ENCODE measurements at regions not wholly inside any gene's neighbourhood (a gene's known extent, or its start where the extent isn't known, plus 50 kb on each side); places are given as distances from the start of the nearest gene placed in this dataset.

DNA sequence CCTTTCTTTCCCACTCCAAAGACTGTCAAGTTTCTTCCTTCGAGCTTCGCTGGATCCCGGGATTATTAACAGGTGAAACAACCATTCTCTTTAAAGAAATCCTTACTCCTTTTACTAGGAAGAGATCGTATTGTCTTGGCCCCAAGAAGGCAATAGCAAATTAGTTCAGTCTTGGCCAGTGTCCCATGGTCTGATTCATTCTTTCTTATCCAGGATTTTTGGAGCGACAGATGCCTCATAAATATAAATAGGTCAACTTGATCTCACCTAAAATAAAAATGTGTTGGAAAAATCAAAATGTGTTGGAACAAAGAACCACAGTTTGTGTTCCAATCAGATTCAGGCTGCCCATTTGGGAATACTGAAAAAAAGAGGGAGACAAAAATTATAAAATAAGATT, 140.1 kb upstream of the TMEM108 start:
- Histone ChIP-seq H3K4me2 (ENCODE audit: insufficient read depth, low read length) (no peak overlapping the region), H2AFZ (ENCODE audit: low read length) (no peak overlapping the region), H3K36me3 (ENCODE audit: insufficient read depth, low read length) (no peaks in the 10 kb centered on the region), H3K27me3 (ENCODE audit: insufficient read depth, low read length) (no peaks in the 10 kb centered on the region), H3K4me3 (ENCODE audit: insufficient read depth, low read length) (no peak overlapping the region), H4K20me1 (ENCODE audit: insufficient read depth, low read length) (no peaks in the 10 kb centered on the region), H3K4me1 (ENCODE audit: insufficient read depth, low read length) (no peaks in the 10 kb centered on the region), H3K9me3 (ENCODE audit: low read depth, low read length) (no peaks in the 10 kb centered on the region), H3K27ac (ENCODE audit: low read depth, low read length) (no peak overlapping the region), H3K79me2 (ENCODE audit: insufficient read depth, low read length) (no peaks in the 10 kb centered on the region)
- DNase-seq (ENCODE audit: insufficient read length, low spot score, missing footprints) = no peak
- TF ChIP-seq, protein P1, sequence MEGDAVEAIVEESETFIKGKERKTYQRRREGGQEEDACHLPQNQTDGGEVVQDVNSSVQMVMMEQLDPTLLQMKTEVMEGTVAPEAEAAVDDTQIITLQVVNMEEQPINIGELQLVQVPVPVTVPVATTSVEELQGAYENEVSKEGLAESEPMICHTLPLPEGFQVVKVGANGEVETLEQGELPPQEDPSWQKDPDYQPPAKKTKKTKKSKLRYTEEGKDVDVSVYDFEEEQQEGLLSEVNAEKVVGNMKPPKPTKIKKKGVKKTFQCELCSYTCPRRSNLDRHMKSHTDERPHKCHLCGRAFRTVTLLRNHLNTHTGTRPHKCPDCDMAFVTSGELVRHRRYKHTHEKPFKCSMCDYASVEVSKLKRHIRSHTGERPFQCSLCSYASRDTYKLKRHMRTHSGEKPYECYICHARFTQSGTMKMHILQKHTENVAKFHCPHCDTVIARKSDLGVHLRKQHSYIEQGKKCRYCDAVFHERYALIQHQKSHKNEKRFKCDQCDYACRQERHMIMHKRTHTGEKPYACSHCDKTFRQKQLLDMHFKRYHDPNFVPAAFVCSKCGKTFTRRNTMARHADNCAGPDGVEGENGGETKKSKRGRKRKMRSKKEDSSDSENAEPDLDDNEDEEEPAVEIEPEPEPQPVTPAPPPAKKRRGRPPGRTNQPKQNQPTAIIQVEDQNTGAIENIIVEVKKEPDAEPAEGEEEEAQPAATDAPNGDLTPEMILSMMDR (IDR thresholded peaks at IDR 0.05; ENCODE audit: extremely low read depth, low read depth, low read length) = no peak

DNA sequence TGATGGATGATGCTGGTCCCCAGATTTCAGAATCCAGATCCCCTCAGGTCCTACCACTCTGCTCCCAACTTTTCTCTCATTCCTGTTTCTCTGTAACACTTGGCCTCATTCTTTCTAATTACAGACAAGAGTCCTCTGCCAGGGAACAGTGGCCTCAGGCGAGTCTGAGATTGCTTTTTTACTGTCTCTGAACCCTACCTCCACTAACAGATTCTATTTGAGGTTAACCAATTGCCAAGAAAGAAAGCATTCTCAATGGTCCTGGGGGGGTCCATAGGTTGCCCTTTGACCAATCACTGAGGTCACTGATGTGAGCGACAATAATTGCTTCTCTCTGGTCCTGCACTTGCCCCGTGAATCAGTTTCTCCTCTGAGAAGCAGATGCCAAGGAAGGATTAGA, 145.2 kb upstream of the TMEM108 start:
- no peak for DNase-seq (ENCODE audit: insufficient read length, low spot score, missing footprints)
- no peak overlapping the region for H3K27ac ChIP-seq (ENCODE audit: low read depth, low read length)
- no peak overlapping the region for H3K4me3 ChIP-seq (ENCODE audit: insufficient read depth, low read length)
- no peaks in the 10 kb centered on the region for H3K4me1 ChIP-seq (ENCODE audit: insufficient read depth, low read length)
- no peaks in the 10 kb centered on the region for H4K20me1 ChIP-seq (ENCODE audit: insufficient read depth, low read length)
- no peaks in the 10 kb centered on the region for H3K36me3 ChIP-seq (ENCODE audit: insufficient read depth, low read length)
- H3K27me3 ChIP-seq (ENCODE audit: insufficient read depth, low read length) = no peaks in the 10 kb centered on the region
- H3K4me2 ChIP-seq (ENCODE audit: insufficient read depth, low read length) = no peak overlapping the region
- H2AFZ ChIP-seq (ENCODE audit: low read length) = no peak overlapping the region
- H3K79me2 ChIP-seq (ENCODE audit: insufficient read depth, low read length) = no peaks in the 10 kb centered on the region
- H3K9me3 ChIP-seq (ENCODE audit: low read depth, low read length) = no peaks in the 10 kb centered on the region
- TF ChIP-seq, protein P1 (IDR thresholded peaks at IDR 0.05; ENCODE audit: extremely low read depth, low read depth, low read length) = no peak

DNA sequence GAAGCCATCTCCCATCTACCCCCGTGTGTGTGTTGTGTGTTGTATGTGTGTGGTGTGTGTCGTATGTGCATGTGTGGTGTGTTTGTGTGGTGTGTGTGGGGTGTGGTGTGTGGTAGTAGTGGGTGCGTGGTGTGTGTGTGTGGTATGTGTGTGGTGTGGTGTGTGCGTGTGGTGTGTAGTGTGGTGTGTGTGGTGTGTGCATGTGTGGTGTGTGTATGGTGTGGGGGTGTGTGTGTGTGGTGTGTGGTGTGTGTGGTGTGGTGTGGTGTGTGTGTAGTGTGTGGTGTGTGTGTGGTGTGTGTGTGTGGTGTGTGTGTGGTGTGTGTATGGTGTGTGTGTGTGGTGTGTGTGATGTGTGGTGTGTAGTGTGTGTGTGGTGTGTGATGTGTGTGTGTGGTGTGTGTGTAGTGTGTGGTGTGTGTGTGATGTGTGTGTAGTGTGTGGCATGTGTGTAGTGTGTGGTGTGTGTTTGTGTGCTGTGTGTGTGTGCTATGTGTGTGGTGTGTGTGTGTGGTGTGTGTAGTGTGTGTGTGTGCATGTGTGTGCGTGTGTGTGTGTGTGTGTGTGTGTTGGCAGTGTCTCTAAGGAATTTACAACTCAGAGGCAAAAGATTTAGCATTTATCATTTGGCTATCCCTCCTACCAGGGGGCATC, 156.3 kb upstream of the TMEM108 start:
- no peaks in the 10 kb centered on the region for H3K79me2 ChIP-seq (ENCODE audit: insufficient read depth, low read length)
- no peak overlapping the region for H2AFZ ChIP-seq (ENCODE audit: low read length)
- H3K27ac ChIP-seq (ENCODE audit: low read depth, low read length) = no peak overlapping the region
- no peaks in the 10 kb centered on the region for H3K4me1 ChIP-seq (ENCODE audit: insufficient read depth, low read length)
- H3K9me3 ChIP-seq (ENCODE audit: low read depth, low read length) = no peaks in the 10 kb centered on the region
- peaks cover 2% of the 10 kb centered on the region for H3K27me3 ChIP-seq (ENCODE audit: insufficient read depth, low read length)
- TF ChIP-seq, protein P1 (IDR thresholded peaks at IDR 0.05; ENCODE audit: extremely low read depth, low read depth, low read length) = no peak
- H3K4me3 ChIP-seq (ENCODE audit: insufficient read depth, low read length) = no peak overlapping the region
- no peak for DNase-seq (ENCODE audit: insufficient read length, low spot score, missing footprints)
- H3K4me2 ChIP-seq (ENCODE audit: insufficient read depth, low read length) = no peak overlapping the region
- H4K20me1 ChIP-seq (ENCODE audit: insufficient read depth, low read length) = no peaks in the 10 kb centered on the region
- no peaks in the 10 kb centered on the region for H3K36me3 ChIP-seq (ENCODE audit: insufficient read depth, low read length)

DNA sequence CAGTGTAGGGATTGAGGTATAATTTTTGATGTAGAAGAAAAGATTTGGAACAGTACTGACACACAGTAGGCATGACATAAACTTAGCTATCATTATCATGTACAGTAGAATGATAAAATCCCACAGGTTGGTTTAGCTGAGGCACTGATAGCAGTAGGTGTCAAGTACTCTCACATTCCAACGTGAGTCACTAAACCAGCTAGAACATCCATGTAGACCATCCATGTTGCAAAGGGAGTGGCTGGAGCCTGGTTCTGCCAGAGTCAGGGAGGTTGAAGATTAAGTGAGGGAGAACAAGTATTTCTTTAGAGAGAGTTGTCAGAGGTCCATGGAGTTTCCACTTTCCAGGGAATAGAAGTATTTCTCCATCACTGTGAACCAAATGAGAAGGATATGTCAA, 157.2 kb upstream of the TMEM108 start:
- Histone ChIP-seq H3K4me1 (ENCODE audit: insufficient read depth, low read length) (no peaks in the 10 kb centered on the region), H3K36me3 (ENCODE audit: insufficient read depth, low read length) (no peaks in the 10 kb centered on the region), H3K79me2 (ENCODE audit: insufficient read depth, low read length) (no peaks in the 10 kb centered on the region), H3K9me3 (ENCODE audit: low read depth, low read length) (no peaks in the 10 kb centered on the region), H3K27me3 (ENCODE audit: insufficient read depth, low read length) (peaks cover 2% of the 10 kb centered on the region), H3K27ac (ENCODE audit: low read depth, low read length) (no peak overlapping the region), H3K4me3 (ENCODE audit: insufficient read depth, low read length) (no peak overlapping the region), H2AFZ (ENCODE audit: low read length) (no peak overlapping the region), H3K4me2 (ENCODE audit: insufficient read depth, low read length) (no peak overlapping the region), H4K20me1 (ENCODE audit: insufficient read depth, low read length) (no peaks in the 10 kb centered on the region)
- no peak for DNase-seq (ENCODE audit: insufficient read length, low spot score, missing footprints)
- TF ChIP-seq, protein P1 (IDR thresholded peaks at IDR 0.05; ENCODE audit: extremely low read depth, low read depth, low read length) = no peak

Measured in osteoblast (primary cell).